Activated T-cell treated with anti-CD3 and anti-CD28 coated beads, Interleukin-2, amount 50 U/mL, for 4 hours (primary cell): ENCODE measurements at regions not wholly inside any gene's neighbourhood (a gene's known extent, or its start where the extent isn't known, plus 50 kb on each side); places are given as distances from the start of the nearest gene placed in this dataset.
"Not testable (repeated sequence)": the region's sequence is repeated elsewhere in the genome, so short reads cannot be mapped to it uniquely, and the experiment has no call there.

Experiments used
- ATAC-seq, 2 donors: fragments of 200-7000 bp; cut with Tn5 transposase; one replicate each; pipeline ENCODE4 v1.10.0; 2021
- DNase-seq: peaks from one replicate; pipeline ENCODE4 v3.0.0-alpha.2; 2020
- H3K27me3 Mint-ChIP-seq: one replicate; pipeline ENCODE4 v1.8.0; 2021; ENCODE audit warnings: low read depth, mixed read lengths
- H3K36me3 Mint-ChIP-seq: one replicate; pipeline ENCODE4 v1.8.0; 2022; ENCODE audit warnings: mixed read lengths; ENCODE audit not compliant: insufficient read depth
- H3K4me1 Mint-ChIP-seq: one replicate; pipeline ENCODE4 v1.8.0; 2021; ENCODE audit warnings: low read depth, mixed read lengths
- H3K4me3 Mint-ChIP-seq: one replicate; pipeline ENCODE4 v1.8.0; 2021; ENCODE audit warnings: mild to moderate bottlenecking, moderate library complexity, mixed read lengths
- H3K9me3 Mint-ChIP-seq: one replicate; pipeline ENCODE4 v1.8.0; 2021; ENCODE audit warnings: mixed read lengths

- no peak for DNase-seq
- Mint-ChIP-seq H3K9me3 (peaks cover 3% of the 10 kb centered on the region), H3K27me3 (no peaks in the 10 kb centered on the region)
Measured at GRCh38 chr4:156388826-156389225, 435.2 kb upstream of the CTSO start.

GRCh38 chr4:156378033-156378665, 424.5 kb upstream of the CTSO start:
- no peaks in the 10 kb centered on the region for H3K36me3 Mint-ChIP-seq
- no peaks in the 10 kb centered on the region for H3K27me3 Mint-ChIP-seq
- H3K9me3 Mint-ChIP-seq = no peaks in the 10 kb centered on the region
- ATAC-seq (no peak), DNase-seq (no peak)
- no peaks in the 10 kb centered on the region for H3K4me1 Mint-ChIP-seq
- H3K4me3 Mint-ChIP-seq = no peak overlapping the region

More at GRCh38 chr4:156388826-156389225, 435.2 kb upstream of the CTSO start:
- Mint-ChIP-seq H3K4me3 (no peak overlapping the region), H3K4me1 (no peaks in the 10 kb centered on the region), H3K36me3 (no peaks in the 10 kb centered on the region)
- ATAC-seq = no peak

GRCh38 chr4:156377036-156377710, 423.5 kb upstream of the CTSO start:
- Mint-ChIP-seq H3K9me3 (no peaks in the 10 kb centered on the region), H3K36me3 (no peaks in the 10 kb centered on the region), H3K4me1 (no peaks in the 10 kb centered on the region), H3K4me3 (no peak overlapping the region), H3K27me3 (no peaks in the 10 kb centered on the region)
- DNase-seq (no peak), ATAC-seq (no peak)

- Mint-ChIP-seq H3K36me3 (no peaks in the 10 kb centered on the region), H3K27me3 (no peaks in the 10 kb centered on the region), H3K4me1 (no peaks in the 10 kb centered on the region), H3K4me3 (no peak overlapping the region), H3K9me3 (no peaks in the 10 kb centered on the region)
- no peak for ATAC-seq
- DNase-seq = no peak
Measured at GRCh38 chr4:156374894-156375293, 421.2 kb upstream of the CTSO start.

GRCh38 chr4:156374069-156374468, 420.4 kb upstream of the CTSO start:
- no peaks in the 10 kb centered on the region for H3K36me3 Mint-ChIP-seq
- DNase-seq (no peak), ATAC-seq (no peak)
- no peaks in the 10 kb centered on the region for H3K9me3 Mint-ChIP-seq
- H3K27me3 Mint-ChIP-seq = no peaks in the 10 kb centered on the region
- no peak overlapping the region for H3K4me3 Mint-ChIP-seq
- H3K4me1 Mint-ChIP-seq = no peaks in the 10 kb centered on the region

GRCh38 chr4:156367502-156367901, 413.8 kb upstream of the CTSO start:
- DNase-seq, H3K4me1 Mint-ChIP-seq, H3K36me3 Mint-ChIP-seq, ATAC-seq, H3K27me3 Mint-ChIP-seq, H3K4me3 Mint-ChIP-seq: not testable (repeated sequence)
- peaks cover 18% of the 10 kb centered on the region for H3K9me3 Mint-ChIP-seq

- no peaks in the 10 kb centered on the region for H3K27me3 Mint-ChIP-seq
- no peak for ATAC-seq
- no peak overlapping the region for H3K4me3 Mint-ChIP-seq
- no peaks in the 10 kb centered on the region for H3K36me3 Mint-ChIP-seq
- H3K9me3 Mint-ChIP-seq = peaks cover 19% of the 10 kb centered on the region
- H3K4me1 Mint-ChIP-seq = no peaks in the 10 kb centered on the region
- no peak for DNase-seq
Measured at GRCh38 chr4:156362581-156362980, 408.9 kb upstream of the CTSO start.

GRCh38 chr4:156347412-156348075, 393.9 kb upstream of the CTSO start:
- H3K9me3 Mint-ChIP-seq = peaks cover under 1% of the 10 kb centered on the region
- H3K4me1 Mint-ChIP-seq = no peaks in the 10 kb centered on the region
- ATAC-seq (no peak), DNase-seq (no peak)
- no peaks in the 10 kb centered on the region for H3K27me3 Mint-ChIP-seq
- H3K4me3 Mint-ChIP-seq = no peak overlapping the region
- H3K36me3 Mint-ChIP-seq = no peaks in the 10 kb centered on the region

GRCh38 chr4:156346959-156347385, 393.3 kb upstream of the CTSO start:
- H3K9me3 Mint-ChIP-seq = peaks cover 2% of the 10 kb centered on the region
- H3K27me3 Mint-ChIP-seq = no peaks in the 10 kb centered on the region
- H3K36me3 Mint-ChIP-seq = no peaks in the 10 kb centered on the region
- H3K4me1 Mint-ChIP-seq = no peaks in the 10 kb centered on the region
- no peak overlapping the region for H3K4me3 Mint-ChIP-seq
- ATAC-seq (no peak), DNase-seq (no peak)

GRCh38 chr4:156344397-156344796, 390.7 kb upstream of the CTSO start:
- no peaks in the 10 kb centered on the region for H3K27me3 Mint-ChIP-seq
- ATAC-seq = no peak

GRCh38 chr4:156336511-156336910, 382.8 kb upstream of the CTSO start:
- H3K36me3 Mint-ChIP-seq = no peaks in the 10 kb centered on the region
- H3K27me3 Mint-ChIP-seq = no peaks in the 10 kb centered on the region
- no peak for ATAC-seq

More at GRCh38 chr4:156344397-156344796, 390.7 kb upstream of the CTSO start:
- Mint-ChIP-seq H3K4me3 (no peak overlapping the region), H3K9me3 (peaks cover 3% of the 10 kb centered on the region), H3K36me3 (no peaks in the 10 kb centered on the region), H3K4me1 (no peaks in the 10 kb centered on the region)
- no peak for DNase-seq

GRCh38 chr4:156335721-156336120, 382.1 kb upstream of the CTSO start:
- no peaks in the 10 kb centered on the region for H3K4me1 Mint-ChIP-seq
- H3K36me3 Mint-ChIP-seq = no peaks in the 10 kb centered on the region
- H3K4me3 Mint-ChIP-seq = no peak overlapping the region
- H3K9me3 Mint-ChIP-seq = peaks cover 3% of the 10 kb centered on the region
- no peak for ATAC-seq
- no peaks in the 10 kb centered on the region for H3K27me3 Mint-ChIP-seq
- DNase-seq = no peak

More at GRCh38 chr4:156336511-156336910, 382.8 kb upstream of the CTSO start:
- Mint-ChIP-seq H3K9me3 (peaks cover 3% of the 10 kb centered on the region), H3K4me1 (no peaks in the 10 kb centered on the region), H3K4me3 (no peak overlapping the region)
- no peak for DNase-seq

- Mint-ChIP-seq H3K36me3 (no peaks in the 10 kb centered on the region), H3K4me1 (no peaks in the 10 kb centered on the region), H3K9me3 (peaks cover 3% of the 10 kb centered on the region), H3K4me3 (no peak overlapping the region), H3K27me3 (no peaks in the 10 kb centered on the region)
- ATAC-seq (no peak), DNase-seq (no peak)
Measured at GRCh38 chr4:156330436-156331031, 376.9 kb upstream of the CTSO start.

GRCh38 chr4:156329779-156330178, 376.1 kb upstream of the CTSO start:
- no peaks in the 10 kb centered on the region for H3K4me1 Mint-ChIP-seq
- ATAC-seq = no peak
- no peak overlapping the region for H3K4me3 Mint-ChIP-seq
- no peaks in the 10 kb centered on the region for H3K36me3 Mint-ChIP-seq
- H3K9me3 Mint-ChIP-seq = peaks cover 3% of the 10 kb centered on the region
- no peak for DNase-seq
- no peaks in the 10 kb centered on the region for H3K27me3 Mint-ChIP-seq
